NCI-H2107 (cell line): ENCODE measurements at regions not wholly inside any gene's neighbourhood (a gene's known extent, or its start where the extent isn't known, plus 50 kb on each side); places are given as distances from the start of the nearest gene placed in this dataset.
"Not testable (repeated sequence)": the region's sequence is repeated elsewhere in the genome, so short reads cannot be mapped to it uniquely, and the experiment has no call there.

ENCODE experiments used
- DNase-seq: peaks from one replicate; lab custom pipeline; 2025; lab: John Stamatoyannopoulos, UW

DNA sequence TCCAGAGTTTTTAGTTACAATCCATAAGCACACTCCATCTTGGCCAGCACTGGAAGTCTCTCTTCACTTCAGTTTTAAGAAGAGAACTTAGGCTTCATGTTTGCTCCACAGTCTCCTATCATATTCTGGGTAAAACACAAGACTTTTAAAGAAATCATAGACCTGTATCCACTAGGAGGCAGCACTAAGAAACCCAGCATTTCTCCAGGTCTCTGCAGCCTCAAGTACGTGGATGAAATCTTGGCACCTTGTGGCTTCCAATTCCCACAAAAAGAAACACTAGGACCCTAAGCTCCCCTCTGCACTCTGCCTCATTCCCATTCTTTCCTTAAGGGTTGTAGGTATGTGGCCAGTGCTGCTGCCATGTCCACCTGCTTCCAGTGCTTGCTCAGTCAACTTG is 367.3 kb upstream of the CASK start:
- DNase-seq, result no peak

DNA sequence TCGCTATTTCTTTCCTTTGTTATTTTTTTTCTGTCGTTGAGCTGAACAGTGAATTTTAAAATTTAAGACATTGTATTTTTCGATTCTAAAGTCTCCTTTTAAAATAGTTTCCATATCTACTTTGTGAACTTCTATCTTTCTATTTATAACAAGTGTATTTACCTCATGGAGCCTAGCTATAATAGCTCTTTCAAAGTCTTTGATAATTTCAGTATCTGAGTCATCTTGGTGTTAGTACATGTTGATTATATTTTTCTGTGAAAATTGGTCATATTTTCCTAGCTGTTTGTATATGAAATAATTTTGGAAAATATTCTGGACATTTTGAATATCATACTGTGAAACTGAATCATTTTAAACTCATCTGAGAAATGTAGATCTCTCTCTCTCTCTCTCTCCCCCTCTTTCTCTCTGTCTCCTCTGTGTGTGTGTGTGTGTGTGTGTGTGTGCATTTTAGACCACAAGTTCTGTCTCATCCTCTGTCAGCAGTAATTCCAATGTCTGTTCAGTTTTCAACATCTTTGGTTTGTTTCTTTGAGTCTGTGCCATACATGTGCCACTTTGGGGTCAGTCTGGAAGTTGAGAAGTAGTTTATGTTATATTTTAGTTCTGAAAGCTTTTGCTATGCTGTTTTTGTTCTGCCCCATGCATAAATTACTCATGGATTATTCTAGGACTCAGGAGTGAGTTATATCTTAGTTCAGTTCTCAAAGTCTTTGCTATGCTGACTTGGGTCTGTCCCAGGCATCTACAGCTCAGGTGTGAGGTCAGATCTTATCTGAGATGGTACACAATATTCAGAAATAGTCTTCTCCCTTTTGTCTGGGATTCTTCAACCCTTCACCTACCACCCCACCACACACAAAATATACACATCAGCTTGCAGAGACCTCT is 366.4 kb upstream of the CASK start:
- no peak for DNase-seq

DNA sequence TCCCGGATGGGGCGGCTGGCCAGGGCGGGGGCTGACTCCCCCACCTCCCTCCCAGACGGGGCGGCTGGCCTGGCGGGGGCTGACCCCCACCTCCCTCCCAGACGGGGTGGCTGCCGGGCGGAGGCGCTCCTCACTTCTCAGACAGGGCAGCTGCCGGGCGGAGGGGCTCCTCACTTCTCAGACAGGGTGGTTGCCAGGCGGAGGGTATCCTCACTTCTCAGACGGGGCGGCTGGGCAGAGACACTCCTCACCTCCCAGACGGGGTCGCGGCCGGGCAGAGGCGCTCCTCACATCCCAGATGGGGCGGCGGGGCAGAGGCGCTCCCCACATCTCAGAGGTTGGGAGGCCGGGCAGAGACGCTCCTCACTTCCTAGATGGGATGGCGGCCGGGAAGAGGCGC is 362.3 kb upstream of the CASK start:
- not testable (repeated sequence) for DNase-seq

DNA sequence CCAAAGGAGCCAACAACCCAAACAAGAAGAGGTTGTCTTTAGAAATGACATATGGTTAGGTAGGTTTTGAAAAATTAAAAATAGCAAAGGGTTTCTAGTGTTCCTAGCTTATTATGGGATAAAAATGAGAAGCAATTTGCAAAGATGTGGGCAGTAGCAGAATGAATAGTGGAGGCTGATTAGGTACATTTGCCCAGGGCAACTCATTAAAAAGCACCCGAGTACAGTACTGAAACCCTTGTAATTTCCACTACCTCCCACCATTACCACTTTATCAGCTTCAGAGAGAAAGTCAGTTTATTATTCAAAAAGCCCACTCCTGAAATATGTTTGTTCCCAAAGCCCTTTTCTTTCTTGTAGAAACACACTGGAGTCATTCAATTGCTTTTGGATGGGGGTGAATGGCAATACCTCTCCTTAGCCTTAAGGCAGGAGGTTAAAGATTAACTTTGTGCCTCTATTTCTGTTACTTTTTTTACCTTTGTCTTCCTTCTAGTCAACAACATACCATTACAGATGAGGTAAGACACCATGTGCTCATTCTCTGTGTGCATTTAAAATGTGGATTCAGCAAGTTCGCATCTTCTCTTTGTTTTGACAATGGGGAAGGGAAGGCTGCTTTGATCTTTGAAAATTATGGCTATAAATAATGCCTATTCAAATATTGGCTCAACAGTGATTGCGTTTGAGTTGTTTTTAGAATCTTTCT is 353.8 kb upstream of the CASK start:
- no peak for DNase-seq

DNA sequence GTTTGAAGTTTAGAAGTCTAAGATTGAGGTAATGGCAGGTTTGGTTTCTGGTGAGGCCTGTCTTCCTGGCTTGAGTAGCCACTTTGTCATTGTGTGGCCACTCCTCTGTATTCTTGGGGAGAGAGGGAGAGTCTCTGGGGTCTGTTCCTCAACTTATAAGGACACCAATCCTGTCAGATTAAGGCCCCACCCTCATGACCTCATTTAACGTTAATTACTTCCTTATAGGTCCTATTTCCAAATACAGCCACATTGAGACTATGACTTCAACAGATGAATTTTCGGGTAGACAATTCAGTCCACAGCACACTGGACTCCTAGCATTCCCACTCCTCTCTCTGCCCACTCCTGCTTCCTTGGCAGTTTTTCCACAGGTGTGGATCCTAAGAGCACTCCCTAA is 350.8 kb upstream of the CASK start:
- no peak for DNase-seq

DNA sequence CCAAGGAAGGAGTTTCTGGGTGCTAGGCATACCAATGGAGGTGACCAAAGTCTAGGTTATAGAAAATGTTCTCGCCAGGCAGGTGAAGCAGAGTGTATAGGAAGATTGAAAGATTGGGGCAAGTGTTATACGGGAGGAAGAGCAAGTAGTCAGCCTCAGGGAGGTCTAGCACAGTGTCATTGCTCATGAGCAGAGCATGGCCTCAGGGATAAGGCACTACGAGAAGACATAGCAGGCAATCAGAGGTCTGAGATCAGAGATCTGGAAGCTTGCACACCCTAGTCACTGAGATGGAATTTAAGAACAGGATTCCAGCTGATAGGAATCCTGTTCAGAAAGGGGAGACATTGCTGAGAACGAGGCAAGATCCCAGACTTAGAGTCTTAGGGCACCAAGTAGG is 350.0 kb upstream of the CASK start:
- no peak for DNase-seq

DNA sequence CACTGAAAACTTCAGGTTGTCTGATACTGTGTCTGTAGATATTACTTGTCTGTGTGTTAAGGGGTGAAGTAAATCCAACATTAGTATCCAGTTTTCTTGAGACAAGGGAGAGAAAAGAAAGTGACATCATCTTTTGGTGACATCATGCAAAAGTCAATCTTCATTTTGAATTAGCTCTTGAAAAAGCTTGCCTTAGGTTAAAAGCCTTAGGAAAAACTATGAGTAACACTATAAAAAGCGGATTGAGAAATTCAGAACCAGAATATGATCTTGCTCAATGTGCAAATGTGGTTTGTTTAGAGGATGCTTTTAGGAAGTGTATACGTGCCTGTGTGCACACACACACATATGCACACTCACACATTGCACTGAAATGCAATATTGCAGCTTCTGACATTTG is 345.8 kb upstream of the CASK start:
- DNase-seq, result no peak

DNA sequence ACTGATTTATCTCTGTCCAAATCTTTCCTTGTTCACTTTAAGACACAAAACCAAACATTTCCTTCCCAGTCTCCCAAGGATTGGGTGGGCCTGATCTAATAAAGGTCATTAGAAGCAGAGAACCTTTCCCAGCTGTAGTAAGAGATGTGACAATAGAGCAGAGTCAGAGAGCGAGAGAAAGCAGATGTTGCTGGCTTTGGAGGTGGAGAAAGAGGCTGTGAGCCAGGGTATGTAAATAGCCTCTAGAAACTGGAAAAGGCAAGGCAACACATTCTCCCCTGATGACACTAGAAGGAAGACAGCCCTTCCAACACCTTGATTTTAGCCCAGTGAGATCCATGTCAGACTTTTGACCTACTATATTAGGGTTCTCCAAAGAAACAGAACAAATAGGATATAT is 337.5 kb upstream of the CASK start:
- no peak for DNase-seq

DNA sequence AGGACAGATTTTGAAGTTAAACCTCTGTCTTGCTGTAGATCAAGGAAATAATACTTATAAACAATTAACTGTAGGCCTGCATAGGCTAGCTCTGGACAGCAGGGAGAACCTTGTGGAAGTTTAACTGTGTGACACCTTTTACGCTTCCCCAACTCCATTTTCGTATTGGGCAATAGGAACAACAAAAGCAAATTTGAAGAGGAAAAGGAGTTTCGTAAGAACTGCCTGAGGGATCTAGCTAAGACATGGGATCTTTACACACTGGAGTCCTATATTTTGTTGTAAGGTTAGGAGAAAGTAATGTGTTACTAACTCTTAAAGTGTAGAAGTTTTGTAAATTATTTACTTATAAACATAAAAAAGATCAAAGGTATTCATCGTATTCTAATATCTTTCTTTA is 324.9 kb upstream of the CASK start:
- no peak for DNase-seq

DNA sequence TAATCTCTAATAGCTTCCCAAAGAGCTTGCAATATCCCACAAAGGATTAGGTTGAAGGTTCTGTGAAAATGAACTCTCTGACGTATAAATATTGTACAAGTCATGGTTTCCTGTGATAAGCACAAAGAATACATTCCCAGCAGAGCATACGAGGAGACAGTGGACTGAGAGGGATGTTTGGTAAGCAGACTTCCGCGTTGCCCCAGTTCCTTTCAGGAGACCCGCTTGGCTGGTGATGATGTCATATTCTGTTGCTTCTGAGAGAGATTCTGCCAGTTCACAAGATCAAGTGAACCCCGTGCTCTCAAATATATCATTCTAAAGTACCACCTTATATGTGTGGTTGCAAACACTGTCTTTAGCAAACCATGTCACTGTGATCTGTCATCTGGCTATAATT is 323.9 kb upstream of the CASK start:
- no peak for DNase-seq

DNA sequence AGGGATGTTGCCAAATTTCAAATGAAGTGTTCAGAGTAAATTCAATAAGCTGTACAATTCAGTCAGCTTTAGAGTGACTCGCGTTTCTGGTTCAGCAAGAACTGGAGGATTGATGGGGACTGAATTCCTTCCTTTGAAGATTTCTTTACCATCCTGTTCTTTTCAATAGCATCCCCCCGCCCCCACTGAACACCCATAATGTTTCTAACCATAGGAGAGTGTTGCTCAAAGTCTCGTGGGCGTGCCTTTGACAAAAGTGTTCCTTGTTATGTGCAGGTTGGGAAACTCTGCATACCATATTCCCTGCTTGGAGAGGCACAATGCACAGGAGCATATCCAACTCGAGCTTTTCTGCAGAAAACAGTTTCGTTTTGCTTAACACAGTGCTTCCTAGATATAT is 323.5 kb upstream of the CASK start:
- DNase-seq, result no peak

DNA sequence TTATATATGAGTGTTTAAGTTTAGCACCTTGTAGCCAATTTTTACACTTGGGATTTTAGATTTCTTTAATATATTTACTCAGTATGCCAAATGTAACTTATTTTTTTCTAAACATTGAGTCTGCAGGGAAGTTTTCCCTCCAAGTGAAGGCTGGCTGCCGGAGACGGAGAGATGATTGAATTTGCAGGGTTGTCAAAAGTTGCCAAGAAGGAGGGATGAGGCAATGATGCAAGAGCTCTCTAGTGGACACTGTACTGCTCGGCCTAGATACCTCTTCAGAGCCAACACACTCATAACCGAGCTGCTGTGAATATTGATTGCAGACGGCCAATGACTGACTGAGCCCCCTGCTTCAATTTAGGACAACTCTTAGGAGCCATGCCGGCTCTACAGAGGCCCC is 318.6 kb upstream of the CASK start:
- DNase-seq, result no peak

DNA sequence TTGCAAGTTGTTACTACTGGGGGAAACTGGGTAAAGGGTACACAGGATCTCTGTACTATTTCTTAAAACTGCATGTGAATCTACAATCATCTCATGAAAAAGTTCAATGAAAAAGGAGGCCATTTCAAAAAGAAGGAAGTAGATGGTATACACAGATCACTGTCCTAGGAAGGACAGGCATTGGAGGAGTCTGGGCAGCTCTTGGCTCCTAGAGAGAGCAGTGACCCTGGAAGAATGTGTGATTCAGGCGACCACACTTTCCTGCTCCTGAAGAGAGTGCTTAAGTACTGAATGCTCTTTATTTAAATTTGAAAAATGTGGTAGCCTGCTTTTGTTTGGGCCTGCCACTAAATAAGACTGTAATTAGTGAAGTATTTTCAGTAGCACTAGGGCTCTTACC is 318.1 kb upstream of the CASK start:
- no peak for DNase-seq

DNA sequence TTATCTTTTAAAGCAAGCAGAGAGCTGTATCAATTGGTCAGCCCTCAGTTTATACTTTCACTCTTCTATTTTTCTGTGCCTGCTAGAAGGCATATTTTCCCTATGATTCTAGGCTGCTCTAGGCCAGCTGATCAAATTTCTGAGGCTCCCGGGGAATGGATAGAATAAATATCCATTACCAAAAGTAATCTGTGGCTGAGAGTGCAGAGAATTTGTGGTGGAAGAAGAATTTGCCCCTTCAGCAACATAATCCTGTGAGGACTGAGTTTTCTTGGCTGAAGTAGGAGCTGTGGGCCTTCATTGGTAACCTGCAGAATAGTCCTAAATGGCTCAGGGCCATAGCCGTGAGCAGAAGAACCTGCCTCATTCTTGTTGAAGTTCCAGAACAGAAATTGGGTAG is 314.6 kb upstream of the CASK start:
- DNase-seq, result no peak

DNA sequence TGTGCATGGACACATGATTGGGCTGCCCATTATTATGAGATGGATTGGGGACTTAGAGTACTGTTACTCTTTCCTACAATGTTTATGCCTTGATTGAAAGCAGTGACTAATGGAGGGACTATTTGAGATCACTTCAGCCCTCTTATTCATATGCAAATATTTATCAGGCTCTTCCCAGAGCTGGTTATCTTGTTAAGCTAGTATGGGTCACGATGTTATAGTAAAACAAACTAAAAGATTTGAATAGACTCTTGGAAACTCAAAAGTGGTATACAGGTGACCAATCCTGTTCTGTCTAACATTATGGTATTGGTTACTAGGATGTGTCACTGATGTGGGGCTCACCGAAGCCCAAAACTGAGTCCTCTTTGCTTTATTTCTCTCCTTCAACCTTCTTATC is 306.2 kb upstream of the CASK start:
- no peak for DNase-seq

DNA sequence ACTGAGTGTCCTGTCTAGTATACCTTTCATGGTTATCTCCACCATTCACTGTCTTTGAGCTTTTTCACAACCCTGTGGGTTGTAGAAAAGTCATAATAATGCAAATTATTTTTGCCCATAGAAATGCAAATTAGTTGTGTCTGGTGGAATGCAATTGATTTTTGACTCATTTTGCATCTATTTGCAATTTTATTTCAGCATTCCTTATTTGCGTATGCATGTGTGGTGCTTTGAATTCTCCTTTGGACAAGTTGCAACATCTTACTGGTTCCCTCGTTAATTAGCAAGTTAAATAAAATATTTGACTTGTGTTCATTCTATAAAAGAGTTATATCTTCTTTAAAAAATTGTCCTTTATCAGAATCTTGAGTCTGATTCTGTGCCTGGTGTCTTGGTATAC is 297.3 kb upstream of the CASK start:
- no peak for DNase-seq

DNA sequence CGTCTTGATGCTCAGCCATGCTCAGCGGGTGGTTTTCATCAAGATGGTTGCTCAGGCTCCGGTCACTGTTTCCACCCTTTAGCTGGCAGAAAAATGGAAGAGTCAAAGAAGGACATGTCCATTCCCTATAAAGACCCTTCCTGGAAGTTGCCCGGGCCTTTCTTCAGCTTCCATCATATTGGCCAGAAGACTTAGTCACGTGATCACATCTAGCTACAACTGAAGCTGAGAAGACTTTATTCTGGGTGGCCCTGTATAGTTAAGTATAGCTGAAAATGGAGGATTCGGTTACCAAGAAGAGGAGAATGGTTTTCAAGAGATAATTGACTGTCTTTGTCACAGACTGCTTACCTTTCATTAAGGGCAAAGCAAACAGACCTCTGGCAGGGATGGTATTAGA is 296.7 kb upstream of the CASK start:
- DNase-seq, result no peak

DNA sequence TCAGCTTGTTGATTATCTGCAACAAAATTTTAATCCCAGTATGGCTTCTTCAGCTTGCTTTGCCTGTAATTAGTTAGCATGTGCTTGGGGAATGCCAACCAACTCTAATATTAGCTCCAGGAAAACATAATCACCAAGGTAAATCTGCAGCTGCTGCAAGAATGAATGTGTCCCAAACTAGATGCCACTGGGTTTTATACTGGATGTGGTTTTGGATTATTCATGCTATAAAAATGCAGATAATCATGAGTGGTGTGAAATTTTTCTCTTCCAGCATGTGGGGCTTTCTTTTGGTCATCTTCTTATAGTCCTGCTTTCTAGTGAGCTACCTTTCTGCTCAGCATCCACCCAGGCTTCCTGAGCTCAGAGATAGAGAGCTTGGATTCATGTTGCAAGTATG is 295.9 kb upstream of the CASK start:
- no peak for DNase-seq

DNA sequence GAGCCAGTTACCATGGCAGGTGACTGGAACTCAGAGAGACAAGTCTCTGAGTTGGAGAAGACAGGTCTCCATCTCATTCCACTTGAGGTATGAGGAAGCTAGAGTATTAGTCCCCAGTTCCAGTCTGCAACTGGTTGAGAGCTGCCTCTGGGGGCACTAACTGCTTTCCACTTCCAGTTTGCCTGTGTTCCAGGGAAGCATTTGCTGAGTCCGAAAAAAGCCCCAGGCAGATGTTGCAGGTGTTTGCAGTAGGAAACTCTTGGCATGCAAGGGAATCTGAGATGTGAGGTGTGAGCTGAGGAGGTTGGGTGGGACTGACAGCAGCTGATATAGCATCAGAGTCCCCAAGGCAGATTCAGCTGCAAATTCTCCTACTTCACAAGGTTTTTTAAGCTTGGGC is 272.2 kb upstream of the CASK start:
- no peak for DNase-seq

DNA sequence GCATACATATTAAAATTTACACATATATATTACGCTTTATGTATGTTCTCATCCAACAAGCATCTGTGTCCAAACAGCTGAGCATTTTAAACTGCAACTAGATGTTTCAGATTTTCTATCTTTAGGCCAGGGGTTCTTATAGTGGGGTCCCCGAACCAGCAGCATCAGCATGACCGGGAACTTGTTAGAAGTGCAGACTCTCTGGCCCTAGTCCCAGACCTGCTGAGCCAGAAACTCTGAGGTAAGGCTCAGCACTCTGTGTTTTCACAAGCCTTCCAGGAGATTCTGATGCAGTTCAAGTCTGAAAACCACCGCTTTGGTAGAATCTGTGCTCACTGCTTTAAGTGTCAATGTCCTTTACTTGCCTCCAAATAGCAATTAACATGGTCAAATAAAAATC is 266.2 kb upstream of the CASK start:
- DNase-seq, result no peak

DNA sequence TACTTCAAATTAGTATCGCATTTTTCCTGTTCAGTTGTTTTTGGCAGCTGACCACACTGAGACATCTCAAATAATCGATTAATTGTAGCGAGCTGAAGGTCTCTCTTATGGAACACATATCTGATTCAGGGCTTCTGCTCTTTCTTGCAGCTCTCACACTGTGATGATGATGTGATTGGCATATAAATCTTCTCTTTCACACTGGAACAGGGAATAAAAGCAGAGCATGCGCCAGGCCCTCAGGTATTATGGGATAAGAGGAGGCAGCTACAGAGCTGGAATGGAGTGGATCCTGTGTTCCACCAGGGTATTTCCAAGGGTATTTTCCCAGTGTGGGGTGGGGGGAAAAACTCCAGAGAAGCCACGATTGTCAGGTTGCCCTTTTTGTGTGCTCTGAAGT is 265.4 kb upstream of the CASK start:
- DNase-seq, result no peak

DNA sequence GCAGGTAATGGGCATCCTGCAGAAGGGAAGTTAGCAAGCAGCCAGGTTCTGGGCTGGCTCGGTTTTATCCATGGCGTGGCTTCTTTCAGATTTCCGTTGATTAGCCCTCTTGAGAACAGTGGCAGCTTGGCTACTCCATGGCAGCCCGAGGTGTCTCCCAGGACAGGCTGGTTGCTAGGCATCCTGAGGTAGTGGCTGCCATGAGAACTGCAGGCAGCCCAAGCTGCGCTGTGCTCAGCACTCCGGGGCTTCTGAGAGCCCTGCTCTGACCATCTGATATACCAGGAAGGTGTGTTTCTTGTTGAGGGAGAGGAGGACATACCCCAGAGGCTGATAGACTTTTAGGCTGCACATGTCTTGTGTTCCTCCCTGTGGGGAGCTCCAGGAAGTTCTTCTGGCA is 253.4 kb upstream of the CASK start:
- no peak for DNase-seq

DNA sequence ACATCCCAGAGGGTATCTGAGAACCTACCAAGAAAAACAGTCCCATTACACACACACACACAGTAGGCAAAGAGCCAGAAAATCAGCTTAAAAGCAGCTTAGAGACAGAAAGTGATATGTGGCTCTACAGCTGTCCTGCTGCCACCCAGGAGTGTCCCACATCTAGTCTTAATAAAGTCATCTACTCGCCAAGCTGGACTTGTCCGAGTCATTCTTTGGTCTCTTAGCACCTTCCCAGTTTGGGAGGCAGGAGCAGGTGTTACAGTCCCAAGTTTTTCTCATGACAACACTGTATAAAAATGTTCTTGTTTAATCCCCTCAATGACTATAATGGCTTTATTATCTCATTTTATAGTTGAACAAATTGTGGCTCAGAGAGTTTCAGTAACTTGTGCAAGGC is 252.5 kb upstream of the CASK start:
- DNase-seq, result no peak

DNA sequence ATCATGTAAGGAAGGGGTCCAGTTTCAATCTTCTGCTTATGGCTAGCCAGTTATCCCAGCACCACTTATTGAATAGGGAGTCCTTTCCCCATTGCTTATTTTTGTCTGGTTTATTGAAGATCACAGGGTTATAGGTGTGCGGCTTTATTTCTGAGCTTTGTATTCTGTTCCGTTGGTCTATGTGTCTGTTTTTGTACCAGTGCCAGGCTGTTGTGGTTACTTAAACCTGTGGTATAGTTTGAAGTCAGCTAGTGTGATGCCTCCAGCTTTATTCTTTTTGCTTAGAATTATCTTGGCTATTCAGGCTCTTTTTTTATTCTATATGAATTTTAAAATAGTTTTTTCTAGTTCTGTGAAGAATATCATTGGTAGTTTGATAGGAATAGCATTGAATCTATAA is 234.6 kb upstream of the CASK start:
- not testable (repeated sequence) for DNase-seq
